ENCODE measurements at regions not wholly inside any gene's neighbourhood (a gene's known extent, or its start where the extent isn't known, plus 50 kb on each side); places are given as distances from the start of the nearest gene placed in this dataset.

DNA sequence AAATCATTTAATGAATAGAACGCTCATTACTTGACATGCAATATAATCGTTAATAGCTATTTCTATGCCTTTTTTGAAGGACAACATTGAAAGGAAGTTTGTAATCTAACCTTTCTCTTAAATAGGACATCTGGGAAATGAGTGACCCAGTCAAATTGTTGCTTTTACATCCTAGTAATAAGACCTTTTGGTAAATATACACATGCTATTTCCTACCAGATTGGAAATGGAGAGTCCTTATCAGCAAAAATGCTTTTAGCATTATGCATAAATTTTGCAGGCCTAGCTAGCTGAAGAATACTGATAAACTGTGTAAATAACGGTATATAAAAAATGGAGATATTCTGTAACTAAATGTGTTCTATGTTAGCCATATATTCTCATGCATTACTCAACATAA is 567.3 kb upstream of the DSEL start:
- DNase-seq: no peak

GRCh38 chr18:68083131-68083530 is 566.6 kb upstream of the DSEL start:
- no peak for DNase-seq

- no peak for DNase-seq
Observed at GRCh38 chr18:68072744-68073143, 556.2 kb upstream of the DSEL start.

DNA sequence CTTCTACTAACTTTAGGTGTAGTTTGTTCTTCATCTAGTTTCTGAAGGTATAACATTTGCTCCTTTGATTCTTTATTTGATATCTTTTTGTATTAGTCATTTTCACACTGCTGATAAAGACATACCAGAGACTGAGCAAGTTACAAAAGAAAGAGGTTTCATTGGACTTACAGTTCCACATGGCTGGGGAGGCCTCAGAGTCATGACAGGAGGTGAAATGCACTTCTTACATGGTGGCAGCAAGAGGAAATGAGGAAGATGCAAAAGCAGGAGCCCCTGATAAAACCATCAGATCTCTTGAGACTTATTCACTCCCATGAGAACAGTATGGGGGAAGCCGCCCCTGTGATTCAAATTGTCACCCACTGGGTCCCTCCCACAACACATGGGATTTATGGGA is 544.4 kb upstream of the DSEL start:
- no peak for DNase-seq

- DNase-seq: no peak
Observed at GRCh38 chr18:68056936-68057335, 540.4 kb upstream of the DSEL start.

- DNase-seq: no peak
Observed at GRCh38 chr18:68054669-68055068, 538.1 kb upstream of the DSEL start.

DNA sequence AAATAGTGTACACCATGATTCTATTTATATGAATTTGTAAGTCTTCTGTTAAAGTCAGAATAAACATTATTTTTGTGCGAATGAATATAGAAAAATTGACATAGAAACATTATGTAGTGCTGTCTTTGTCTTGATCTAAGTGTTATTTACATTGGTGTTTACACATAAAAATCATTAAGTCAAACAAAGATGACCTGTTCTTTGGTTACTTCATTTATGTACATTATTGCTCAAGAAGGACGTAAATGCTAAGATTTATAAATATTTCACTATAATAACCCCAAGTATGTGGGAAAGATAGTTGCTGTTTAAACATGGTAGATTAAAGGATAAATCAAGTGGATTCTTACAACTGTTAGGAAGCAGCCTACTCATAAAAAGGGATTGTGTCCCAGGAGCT is 536.8 kb upstream of the DSEL start:
- no peak for DNase-seq

GRCh38 chr18:68041327-68041726 is 524.8 kb upstream of the DSEL start:
- DNase-seq: no peak

DNA sequence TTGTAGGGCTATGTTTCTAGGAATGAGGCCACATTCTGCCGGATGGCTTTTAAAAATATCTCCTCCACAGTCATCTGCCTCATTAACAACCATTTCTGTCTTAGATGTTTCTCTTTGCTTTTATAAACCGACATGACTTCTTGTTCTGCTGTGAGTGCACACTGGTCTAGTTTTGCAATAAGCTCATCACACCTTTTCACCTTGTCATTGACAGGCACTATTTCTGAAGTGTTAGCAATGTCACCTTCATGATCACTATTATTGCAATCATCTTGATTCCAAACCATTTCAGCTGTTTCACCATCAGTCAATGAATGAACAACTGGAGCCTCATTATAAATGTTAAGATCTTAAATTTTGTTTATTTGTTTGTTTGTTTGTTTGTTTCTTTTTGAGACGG is 523.7 kb upstream of the DSEL start:
- no peak for DNase-seq

DNA sequence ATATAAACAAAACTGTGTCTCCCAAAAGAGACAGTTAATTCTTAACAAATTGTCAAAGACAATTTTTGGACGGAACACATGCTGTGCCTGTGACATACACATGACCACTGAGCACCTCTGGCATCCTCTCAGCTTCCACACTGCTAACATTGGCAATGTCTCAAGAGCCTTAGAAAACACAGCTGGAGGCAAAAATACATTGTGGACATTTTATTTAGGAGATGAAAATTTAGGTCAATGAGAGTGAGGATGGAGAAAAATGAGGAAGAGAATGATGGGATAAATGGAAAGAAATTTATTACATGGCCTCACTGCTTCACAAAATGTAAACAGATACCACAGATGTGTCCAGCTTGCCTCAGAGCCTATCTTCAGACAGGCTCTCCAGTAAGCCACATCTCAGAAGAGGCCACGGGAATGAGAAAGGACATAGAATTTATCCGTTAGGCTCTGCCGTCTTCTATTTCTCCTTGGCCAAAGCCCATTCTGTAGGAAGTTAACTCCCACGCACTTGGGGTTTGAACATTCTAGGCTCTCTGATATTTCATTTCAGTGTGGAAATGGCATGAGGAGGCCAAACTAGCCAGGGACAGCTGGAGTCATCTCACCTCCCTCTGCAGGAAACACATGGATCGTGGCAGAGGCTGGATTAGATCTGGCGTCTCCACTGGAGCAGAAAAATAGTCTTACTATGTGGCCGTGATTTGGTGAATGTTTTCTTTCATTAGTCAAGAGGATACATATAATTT is 519.4 kb upstream of the DSEL start:
- no peak for DNase-seq

GRCh38 chr18:68034296-68034695 is 517.8 kb upstream of the DSEL start:
- DNase-seq: no peak

DNA sequence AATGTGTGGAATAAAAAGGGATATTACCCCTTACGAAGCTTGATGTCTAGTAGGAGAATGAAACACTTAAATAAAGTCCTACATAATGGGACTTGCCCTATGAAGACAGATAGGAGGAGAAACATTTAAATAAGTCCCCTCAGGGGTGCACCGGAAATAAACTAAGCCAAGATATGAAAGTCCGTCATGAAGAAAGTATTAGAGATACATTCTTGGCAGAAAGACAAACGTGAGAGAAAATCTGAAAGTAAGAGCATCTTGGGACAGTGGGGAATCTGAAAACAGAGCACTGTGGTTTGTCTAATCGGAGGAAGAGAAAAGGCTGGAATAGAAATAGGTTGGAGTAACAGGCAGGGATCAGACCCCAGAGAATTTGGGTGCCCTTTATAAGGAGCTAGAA is 516.9 kb upstream of the DSEL start:
- DNase-seq: no peak

- no peak for DNase-seq
Observed at GRCh38 chr18:68024716-68025115, 508.2 kb upstream of the DSEL start.

GRCh38 chr18:68017385-68017784 is 500.9 kb upstream of the DSEL start:
- DNase-seq: no peak

DNA sequence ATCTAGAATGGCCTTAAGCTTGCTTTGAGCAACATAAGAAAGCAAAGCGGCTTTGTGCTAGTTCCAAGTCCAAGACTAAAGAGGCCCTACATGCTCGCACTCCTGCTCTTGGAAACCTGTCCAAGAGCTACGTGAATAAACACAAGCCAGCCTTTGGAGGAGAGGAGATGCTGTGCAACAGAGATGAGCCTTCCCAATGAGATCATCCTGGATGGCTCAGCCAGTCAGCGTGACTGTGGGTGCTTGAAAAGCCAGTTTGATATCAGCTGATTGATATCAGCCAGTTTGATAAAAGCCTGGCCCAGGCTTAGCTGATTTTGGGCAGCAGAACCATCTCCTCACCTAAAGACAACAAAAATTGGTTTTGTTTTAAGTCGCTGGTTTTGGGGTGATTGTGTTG is 481.0 kb upstream of the DSEL start:
- DNase-seq: no peak

DNA sequence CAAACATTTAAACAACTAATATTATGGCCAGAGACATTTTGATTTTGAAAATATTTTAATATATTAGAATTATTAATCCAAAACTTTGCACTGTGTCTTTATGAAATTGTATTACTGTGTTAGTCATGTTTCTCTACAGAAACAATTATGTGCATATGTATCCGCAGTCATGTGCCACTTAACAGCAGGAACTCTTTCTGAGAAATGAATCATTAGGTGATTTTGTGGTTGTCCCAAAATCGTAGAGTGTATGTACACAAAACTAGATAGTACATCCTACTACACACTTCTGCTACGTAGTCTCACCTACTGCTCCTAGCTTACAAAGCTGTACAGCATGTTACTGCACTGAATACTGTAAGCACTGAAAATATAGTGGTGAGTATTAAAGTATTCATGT is 479.2 kb upstream of the DSEL start:
- DNase-seq: no peak

GRCh38 chr18:67980241-67980640 is 463.7 kb upstream of the DSEL start:
- no peak for DNase-seq

GRCh38 chr18:67977067-67977616 is 460.6 kb upstream of the DSEL start:
- no peak for DNase-seq

DNA sequence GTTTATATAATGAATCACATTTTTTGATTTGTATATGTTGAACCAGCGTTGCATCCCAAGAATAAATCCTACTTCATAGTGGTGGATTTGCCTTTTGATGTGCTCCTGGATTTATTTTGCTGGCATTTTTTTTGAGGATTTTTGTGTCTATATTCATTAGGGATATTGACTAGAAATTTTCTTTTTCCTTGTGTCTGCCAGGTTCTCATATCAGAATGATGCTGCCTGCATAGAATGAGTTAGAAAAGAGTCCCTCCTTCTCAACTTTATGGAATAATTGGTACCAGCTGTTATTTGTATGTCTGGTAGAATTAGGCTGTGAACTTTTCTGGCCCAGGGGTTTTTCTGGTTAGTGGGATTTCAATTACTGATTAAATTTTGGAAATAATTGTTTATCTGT is 457.4 kb upstream of the DSEL start:
- no peak for DNase-seq

DNA sequence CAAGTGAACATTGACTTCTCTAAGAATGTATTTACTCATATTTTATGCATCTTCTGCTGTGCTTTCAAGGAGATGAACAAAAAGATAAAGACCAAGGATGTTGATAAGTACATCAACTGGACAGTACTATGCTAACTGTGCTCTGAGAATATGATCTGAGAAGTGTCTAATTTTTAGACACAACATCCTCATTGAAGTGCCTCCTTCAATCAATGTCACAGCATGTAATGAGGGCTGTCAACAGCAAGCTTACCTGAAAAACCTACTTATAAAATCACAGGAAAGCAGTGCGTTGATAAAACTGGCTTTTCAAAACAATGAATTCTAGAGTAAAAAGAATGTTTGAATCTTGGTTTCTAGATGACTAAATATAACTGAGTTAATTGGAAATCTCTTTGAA is 452.9 kb upstream of the DSEL start:
- DNase-seq: no peak

- DNase-seq: no peak
Observed at GRCh38 chr18:67966224-67966623, 449.7 kb upstream of the DSEL start.

GRCh38 chr18:67964462-67964861 is 447.9 kb upstream of the DSEL start:
- no peak for DNase-seq

GRCh38 chr18:67961701-67962440 is 445.4 kb upstream of the DSEL start:
- no peak for DNase-seq

GRCh38 chr18:67957684-67958083 is 441.2 kb upstream of the DSEL start:
- no peak for DNase-seq

All from left hindlimb (tissue), 1 donor.